ENCODE measurements at regions not wholly inside any gene's neighbourhood (a gene's known extent, or its start where the extent isn't known, plus 50 kb on each side); places are given as distances from the start of the nearest gene placed in this dataset.

GRCh38 chr6:4308364-4308763, 173.0 kb upstream of the ECI2 start:
- no peak overlapping the region for H3K4me3 ChIP-seq (IDR thresholded peaks at IDR 0.05; ENCODE audit: insufficient read depth, low read depth, low read length)
- H3K27ac ChIP-seq: no peak overlapping the region
- no peak overlapping the region for H2AFZ ChIP-seq (ENCODE audit: low read depth)
- H3K79me2 ChIP-seq (ENCODE audit: insufficient read depth, low read depth): no peaks in the 10 kb centered on the region
- no peaks in the 10 kb centered on the region for H4K20me1 ChIP-seq (ENCODE audit: insufficient read depth)
- no peak for TF ChIP-seq CTCF (conservative IDR thresholded peaks at IDR 0.05; ENCODE audit: low read depth, low read length)
- no peak overlapping the region for H3K4me2 ChIP-seq
- H3K27me3 ChIP-seq (ENCODE audit: insufficient read depth, low read depth): no peaks in the 10 kb centered on the region
- no peak overlapping the region for H3K9ac ChIP-seq
- H3K36me3 ChIP-seq (ENCODE audit: insufficient read depth): no peaks in the 10 kb centered on the region
- H3K4me1 ChIP-seq (ENCODE audit: low read depth, poor library complexity, severe bottlenecking): no peaks in the 10 kb centered on the region

- Histone ChIP-seq H3K4me1 (ENCODE audit: low read depth, poor library complexity, severe bottlenecking) (no peaks in the 10 kb centered on the region), H3K27me3 (ENCODE audit: insufficient read depth, low read depth) (no peaks in the 10 kb centered on the region), H3K9ac (no peak overlapping the region), H2AFZ (ENCODE audit: low read depth) (no peak overlapping the region), H4K20me1 (ENCODE audit: insufficient read depth) (no peaks in the 10 kb centered on the region), H3K4me3 (IDR thresholded peaks at IDR 0.05; ENCODE audit: insufficient read depth, low read depth, low read length) (no peak overlapping the region), H3K4me2 (no peak overlapping the region), H3K36me3 (ENCODE audit: insufficient read depth) (no peaks in the 10 kb centered on the region), H3K79me2 (ENCODE audit: insufficient read depth, low read depth) (no peaks in the 10 kb centered on the region), H3K27ac (no peak overlapping the region)
- TF ChIP-seq CTCF (conservative IDR thresholded peaks at IDR 0.05; ENCODE audit: low read depth, low read length): no peak
Observed at GRCh38 chr6:4304927-4305455, 169.6 kb upstream of the ECI2 start.

- no peak for TF ChIP-seq CTCF (conservative IDR thresholded peaks at IDR 0.05; ENCODE audit: low read depth, low read length)
- no peaks in the 10 kb centered on the region for H3K27me3 ChIP-seq (ENCODE audit: insufficient read depth, low read depth)
- no peak overlapping the region for H3K27ac ChIP-seq
- H3K79me2 ChIP-seq (ENCODE audit: insufficient read depth, low read depth): no peaks in the 10 kb centered on the region
- no peaks in the 10 kb centered on the region for H3K4me1 ChIP-seq (ENCODE audit: low read depth, poor library complexity, severe bottlenecking)
- H3K4me2 ChIP-seq: no peak overlapping the region
- no peak overlapping the region for H3K4me3 ChIP-seq (IDR thresholded peaks at IDR 0.05; ENCODE audit: insufficient read depth, low read depth, low read length)
- no peaks in the 10 kb centered on the region for H3K36me3 ChIP-seq (ENCODE audit: insufficient read depth)
- no peak overlapping the region for H2AFZ ChIP-seq (ENCODE audit: low read depth)
- no peak overlapping the region for H3K9ac ChIP-seq
- H4K20me1 ChIP-seq (ENCODE audit: insufficient read depth): no peaks in the 10 kb centered on the region
Observed at GRCh38 chr6:4303638-4304037, 168.3 kb upstream of the ECI2 start.

GRCh38 chr6:4302524-4302923, 167.1 kb upstream of the ECI2 start:
- Histone ChIP-seq H3K27me3 (ENCODE audit: insufficient read depth, low read depth) (no peaks in the 10 kb centered on the region), H3K36me3 (ENCODE audit: insufficient read depth) (no peaks in the 10 kb centered on the region), H2AFZ (ENCODE audit: low read depth) (no peak overlapping the region), H3K4me2 (no peak overlapping the region), H3K27ac (no peak overlapping the region), H4K20me1 (ENCODE audit: insufficient read depth) (no peaks in the 10 kb centered on the region), H3K9ac (no peak overlapping the region), H3K4me3 (IDR thresholded peaks at IDR 0.05; ENCODE audit: insufficient read depth, low read depth, low read length) (no peak overlapping the region), H3K4me1 (ENCODE audit: low read depth, poor library complexity, severe bottlenecking) (no peaks in the 10 kb centered on the region), H3K79me2 (ENCODE audit: insufficient read depth, low read depth) (no peaks in the 10 kb centered on the region)
- no peak for TF ChIP-seq CTCF (conservative IDR thresholded peaks at IDR 0.05; ENCODE audit: low read depth, low read length)

All from KMS-11 (cell line).